ENCODE measurements at regions not wholly inside any gene's neighbourhood (a gene's known extent, or its start where the extent isn't known, plus 50 kb on each side); places are given as distances from the start of the nearest gene placed in this dataset.
"Not testable (repeated sequence)": the region's sequence is repeated elsewhere in the genome, so short reads cannot be mapped to it uniquely, and the experiment has no call there.

GRCh38 chr21:38905752-38906151 is 100.0 kb downstream of the ETS2 start:
- DNase-seq, result no peak

- DNase-seq, result no peak
Observed at GRCh38 chr21:38905328-38905727, 99.6 kb downstream of the ETS2 start.

- peak; percentile 59 for DNase-seq
Observed at GRCh38 chr21:38903690-38904139, 98.0 kb downstream of the ETS2 start.

DNA sequence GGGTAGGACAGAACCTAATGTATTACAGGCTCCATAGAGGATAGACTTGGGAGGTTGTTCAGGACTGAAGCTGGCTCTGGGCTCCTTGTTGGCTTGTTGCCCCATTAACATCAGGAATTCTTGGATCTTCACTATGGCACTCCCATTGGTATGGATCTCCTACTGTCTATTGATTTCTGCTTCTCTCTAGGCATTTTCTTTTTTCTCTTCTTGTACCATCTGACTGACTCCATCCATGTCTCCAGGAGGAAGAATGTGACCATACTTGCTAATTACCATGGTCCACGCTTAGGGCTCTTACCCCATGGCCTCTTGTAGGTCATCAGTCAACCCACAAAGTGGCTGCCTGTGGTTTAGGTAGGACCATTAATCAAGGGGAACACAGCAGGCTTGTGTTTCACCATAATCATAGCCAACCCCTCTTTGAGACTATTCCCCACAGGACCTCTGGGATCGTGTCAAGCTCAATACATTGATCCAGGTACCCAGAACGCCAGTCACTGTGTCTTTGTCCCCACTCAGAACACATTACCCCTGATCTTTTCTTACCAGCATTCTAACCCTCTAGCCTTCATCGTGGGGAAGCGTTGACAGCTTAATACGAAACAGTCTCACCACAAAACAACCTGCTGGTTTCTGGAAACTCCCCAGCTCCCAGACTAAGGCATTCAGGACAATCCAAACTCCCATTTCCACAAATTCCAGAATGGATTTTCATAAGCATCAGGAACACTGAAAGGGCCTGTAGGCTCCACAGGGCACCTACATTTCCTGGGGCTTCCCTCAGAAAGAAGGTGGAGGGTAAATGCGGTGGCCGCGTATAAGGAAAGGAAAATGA is 97.1 kb downstream of the ETS2 start:
- no peak for DNase-seq

DNA sequence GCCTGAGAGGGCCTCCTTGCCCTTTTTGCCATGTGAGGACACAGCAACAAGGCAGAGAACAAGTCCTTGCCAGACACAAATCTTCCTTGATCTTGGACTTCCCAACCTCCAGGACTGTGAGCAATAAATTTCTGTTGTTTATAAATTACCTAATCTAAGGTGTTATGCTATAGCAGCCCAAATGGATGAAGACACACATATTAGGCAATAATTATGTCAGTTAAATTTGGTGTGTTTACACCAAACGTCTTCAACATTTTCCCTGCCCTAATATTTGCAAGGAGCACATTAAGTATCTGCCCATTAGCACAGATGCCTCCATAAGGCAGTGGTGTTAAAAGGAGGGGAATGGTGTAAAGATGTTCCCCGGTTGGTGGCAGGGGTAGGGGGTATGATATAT is 94.8 kb downstream of the ETS2 start:
- no peak for DNase-seq

GRCh38 chr21:38899985-38900384 is 94.3 kb downstream of the ETS2 start:
- not testable (repeated sequence) for DNase-seq

GRCh38 chr21:38899277-38899947 is 93.7 kb downstream of the ETS2 start:
- DNase-seq, result no peak

GRCh38 chr21:38898422-38899096 is 92.8 kb downstream of the ETS2 start:
- DNase-seq, result no peak

DNA sequence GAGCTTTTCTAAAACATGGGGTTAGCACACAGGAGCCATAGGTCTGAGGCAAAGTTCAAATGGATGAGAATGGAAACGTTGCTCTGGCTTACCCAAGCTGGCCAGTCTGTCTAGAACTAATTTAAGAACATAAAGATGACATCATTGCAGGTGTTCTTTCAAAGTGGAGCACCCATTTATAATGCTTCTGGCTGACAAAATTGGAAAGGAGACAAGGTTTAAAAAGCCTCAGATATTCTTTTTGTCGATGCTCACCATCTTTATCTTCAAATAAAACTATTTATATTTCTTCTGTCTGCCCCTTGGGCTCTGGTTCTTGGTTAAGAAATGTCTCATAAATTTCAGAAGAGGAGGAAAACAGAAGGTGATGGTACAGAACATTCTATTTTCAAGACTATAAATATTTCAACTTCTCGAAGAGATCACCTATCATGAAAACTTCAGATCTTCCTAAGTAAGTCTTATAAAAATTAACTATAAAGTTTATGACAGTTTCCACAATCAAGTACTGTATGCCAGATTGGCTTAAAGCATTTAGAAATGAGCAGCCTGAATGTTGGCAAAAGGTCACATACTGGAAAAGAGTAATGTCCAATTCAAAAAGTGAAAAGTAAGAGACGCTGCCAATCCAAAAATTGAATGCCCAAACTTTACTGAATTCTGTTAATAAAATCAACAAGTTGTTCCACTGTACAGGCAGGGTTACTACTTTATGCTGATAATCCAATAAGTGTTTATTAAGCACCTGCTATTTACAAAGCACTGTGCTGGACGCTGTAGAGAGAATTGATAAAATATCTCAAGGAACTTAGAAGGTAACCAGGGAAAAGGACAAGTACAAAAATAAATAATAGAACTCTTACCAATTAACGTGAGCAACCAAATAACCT is 92.0 kb downstream of the ETS2 start:
- DNase-seq, result peak; percentile 66

DNA sequence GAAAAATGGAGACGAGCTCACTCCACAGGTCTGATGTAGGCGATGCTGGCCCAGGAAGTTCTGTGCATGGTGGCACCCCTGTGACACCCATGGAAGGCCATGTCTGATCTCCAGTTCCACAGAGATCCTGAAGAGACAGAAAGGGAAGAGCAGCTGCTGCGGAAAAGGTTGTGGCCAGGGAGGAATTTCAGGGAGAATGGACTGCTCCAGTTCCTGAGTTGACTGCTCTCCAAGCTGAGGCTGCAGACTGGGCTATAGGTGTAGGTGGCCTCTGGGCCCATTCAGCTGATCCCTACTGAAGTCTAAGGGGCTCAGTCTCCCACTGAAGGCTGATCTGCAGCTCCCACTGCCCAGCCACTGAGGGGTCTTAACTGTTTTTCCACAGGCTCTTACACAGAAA is 89.2 kb downstream of the ETS2 start:
- DNase-seq, result no peak

DNA sequence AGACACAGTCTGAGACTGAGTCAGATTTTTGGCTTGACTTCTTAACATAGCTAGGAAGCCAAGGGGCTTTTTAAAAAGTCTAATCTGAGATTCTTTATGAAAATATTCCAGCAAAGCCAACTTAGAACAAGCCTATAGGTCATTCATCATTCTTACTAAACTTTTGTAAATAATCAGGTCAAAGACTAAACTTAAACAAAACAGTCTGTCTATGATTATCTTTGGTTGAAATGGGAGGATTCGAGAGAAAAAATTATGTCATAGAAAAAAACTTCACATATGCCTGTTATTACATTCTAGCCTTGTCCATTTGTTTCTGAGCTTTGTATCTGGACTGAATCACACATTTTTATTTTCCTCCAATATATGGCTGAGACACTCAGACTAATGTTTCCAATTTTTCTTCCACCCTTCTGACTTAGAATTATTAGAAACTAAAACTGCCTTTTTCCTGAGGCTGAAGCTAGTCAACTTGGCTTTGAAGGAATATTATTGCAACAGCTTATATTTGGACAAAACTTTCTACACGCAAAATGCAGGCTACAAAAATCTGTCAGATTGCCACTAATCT is 83.3 kb downstream of the ETS2 start:
- DNase-seq, result no peak

DNA sequence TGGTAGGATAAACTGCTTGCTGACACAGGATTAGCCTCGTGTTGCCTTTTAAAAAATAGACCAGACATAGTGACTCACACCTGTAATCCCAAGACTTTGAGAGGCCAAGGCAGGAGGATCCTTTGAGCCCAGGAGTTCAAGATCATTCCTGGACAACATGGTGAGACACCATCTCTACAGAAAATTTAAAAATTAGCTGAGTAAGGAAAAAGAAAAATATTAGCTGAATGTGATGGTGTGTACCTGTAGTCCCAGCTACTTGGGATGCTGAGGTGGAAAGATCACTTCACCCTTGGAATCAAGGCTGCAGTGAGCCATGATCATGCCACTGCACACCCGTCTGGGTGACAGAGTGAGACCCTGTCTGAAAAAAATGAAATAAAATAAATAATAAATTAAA is 82.0 kb downstream of the ETS2 start:
- no peak for DNase-seq

DNA sequence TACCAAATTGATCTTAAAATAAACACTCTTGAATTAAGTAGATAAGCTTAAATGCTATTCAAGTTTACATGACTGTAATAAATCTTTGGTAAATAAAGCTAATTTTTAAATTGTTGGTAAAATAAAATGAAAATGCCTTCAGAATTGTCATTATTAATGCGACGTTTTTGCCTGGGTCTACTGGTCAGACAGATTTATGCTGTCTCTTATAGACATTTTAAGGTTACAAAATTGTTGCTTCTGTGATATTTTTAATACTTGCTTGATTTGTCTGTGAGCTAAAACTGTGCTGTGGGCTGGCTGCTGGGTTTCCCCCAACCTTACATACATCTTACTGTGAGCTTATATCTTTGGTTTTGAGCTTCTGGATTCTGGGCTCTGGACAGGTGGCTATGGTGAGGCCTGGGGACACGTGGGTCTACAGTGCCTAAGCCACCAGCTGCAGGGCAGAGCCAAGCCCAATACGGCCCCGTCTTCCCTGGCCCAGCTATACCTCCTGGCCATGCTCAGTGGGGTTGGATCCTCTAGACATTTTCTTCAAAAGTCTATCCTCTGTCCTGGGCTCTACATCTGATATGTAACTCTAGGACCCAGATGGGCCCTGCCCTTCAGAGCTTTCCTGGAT is 81.4 kb downstream of the ETS2 start:
- no peak for DNase-seq

GRCh38 chr21:38885909-38886308 is 80.2 kb downstream of the ETS2 start:
- DNase-seq, result no peak

GRCh38 chr21:38884440-38884839 is 78.7 kb downstream of the ETS2 start:
- no peak for DNase-seq

- no peak for DNase-seq
Observed at GRCh38 chr21:38883142-38883541, 77.4 kb downstream of the ETS2 start.

- DNase-seq, result no peak
Observed at GRCh38 chr21:38881131-38881530, 75.4 kb downstream of the ETS2 start.

DNA sequence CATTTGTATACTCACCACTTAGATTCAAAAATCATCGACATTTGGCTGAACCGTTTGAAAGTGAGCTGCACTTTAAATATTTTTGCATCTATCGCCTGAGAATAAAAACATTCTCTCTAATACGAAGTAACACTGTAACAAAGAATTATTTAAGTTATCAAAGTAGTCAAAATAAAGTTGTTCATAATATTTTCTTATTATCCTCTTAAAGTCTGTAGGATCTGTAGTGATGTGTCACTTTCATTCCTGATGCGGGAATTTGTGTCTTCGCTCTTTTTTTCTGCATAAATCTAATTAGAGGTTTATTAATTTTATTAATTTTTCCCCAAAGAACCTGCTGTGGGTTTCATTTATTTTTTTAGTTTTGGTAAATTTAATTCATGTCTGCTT is 74.8 kb downstream of the ETS2 start:
- DNase-seq, result no peak

GRCh38 chr21:38879912-38880576 is 74.3 kb downstream of the ETS2 start:
- no peak for DNase-seq

GRCh38 chr21:38878379-38879179 is 72.8 kb downstream of the ETS2 start:
- no peak for DNase-seq

All from NCI-H774 (cell line).